ENCODE measurements at regions not wholly inside any gene's neighbourhood (a gene's known extent, or its start where the extent isn't known, plus 50 kb on each side); places are given as distances from the start of the nearest gene placed in this dataset.

GRCh38 chr3:31364188-31364587 is 168.5 kb upstream of the STT3B start:
- no peak for TF ChIP-seq CTCF (IDR thresholded peaks at IDR 0.05; ENCODE audit: control extremely low read depth, extremely low read depth, low read depth, missing control alignments)
- no peak for DNase-seq (ENCODE audit: extremely low spot score)
- ChIA-PET CTCF (interaction anchor here (0.9 to 1.6 kb wide), 6 partner anchors 9 to 27 kb away, joined by 3 to 4 read pairs (median 3); no protein-coding TSS in a partner anchor), POLR2A (interaction anchor here (0.8 kb wide), 1 partner anchor 25 kb away, joined by 3 read pairs; no protein-coding TSS in a partner anchor)

GRCh38 chr3:31364711-31365110 is 168.0 kb upstream of the STT3B start:
- ChIA-PET POLR2A (no interaction called here), CTCF (interaction anchor here (0.9 to 1.5 kb wide), 4 partner anchors 9 to 27 kb away, joined by 3 to 4 read pairs (median 3); no protein-coding TSS in a partner anchor)
- no peak for TF ChIP-seq CTCF (IDR thresholded peaks at IDR 0.05; ENCODE audit: control extremely low read depth, extremely low read depth, low read depth, missing control alignments)
- no peak for DNase-seq (ENCODE audit: extremely low spot score)

GRCh38 chr3:31367518-31367917 is 165.2 kb upstream of the STT3B start:
- POLR2A ChIA-PET = no interaction called here
- TF ChIP-seq CTCF (IDR thresholded peaks at IDR 0.05; ENCODE audit: control extremely low read depth, extremely low read depth, low read depth, missing control alignments) = no peak
- DNase-seq (ENCODE audit: extremely low spot score) = no peak
- CTCF ChIA-PET = interaction anchor here (1.0 to 2.0 kb wide), 4 partner anchors 10 to 23 kb away, joined by 3 to 8 read pairs (median 6); no protein-coding TSS in a partner anchor

GRCh38 chr3:31369637-31370379 is 162.9 kb upstream of the STT3B start:
- CTCF ChIA-PET = interaction anchor here (0.9 kb wide), 1 partner anchor 14 kb away, joined by 3 read pairs; no protein-coding TSS in a partner anchor
- DNase-seq (ENCODE audit: extremely low spot score) = no peak
- TF ChIP-seq CTCF (IDR thresholded peaks at IDR 0.05; ENCODE audit: control extremely low read depth, extremely low read depth, low read depth, missing control alignments) = no peak
- POLR2A ChIA-PET = no interaction called here

GRCh38 chr3:31370380-31370666 is 162.4 kb upstream of the STT3B start:
- ChIA-PET CTCF (interaction anchor here (0.9 to 1.2 kb wide), 2 partner anchors 13 to 14 kb away, joined by 3 to 4 read pairs; no protein-coding TSS in a partner anchor), POLR2A (no interaction called here)
- TF ChIP-seq CTCF (IDR thresholded peaks at IDR 0.05; ENCODE audit: control extremely low read depth, extremely low read depth, low read depth, missing control alignments) = no peak
- no peak for DNase-seq (ENCODE audit: extremely low spot score)

GRCh38 chr3:31370681-31371080 is 162.0 kb upstream of the STT3B start:
- no peak for TF ChIP-seq CTCF (IDR thresholded peaks at IDR 0.05; ENCODE audit: control extremely low read depth, extremely low read depth, low read depth, missing control alignments)
- no peak for DNase-seq (ENCODE audit: extremely low spot score)
- CTCF ChIA-PET = interaction anchor here (0.9 to 1.2 kb wide), 2 partner anchors 13 to 14 kb away, joined by 3 to 4 read pairs; no protein-coding TSS in a partner anchor
- POLR2A ChIA-PET = no interaction called here
